H1 (cell line): ENCODE measurements at regions not wholly inside any gene's neighbourhood (a gene's known extent, or its start where the extent isn't known, plus 50 kb on each side); places are given as distances from the start of the nearest gene placed in this dataset.

Source experiments
- CTCF ChIA-PET: fragments of 300-600 bp; sonication (Branson Sonifier 250); formaldehyde crosslinking; loops from one replicate; lab custom pipeline; 2021; ENCODE audit not compliant: partially characterized antibody; lab: Charles Lee
- POLR2A ChIA-PET: fragments of 300-600 bp; sonication (Branson Sonifier 250); formaldehyde crosslinking; loops from one replicate; lab custom pipeline; 2021; ENCODE audit warnings: inconsistent platforms; ENCODE audit not compliant: partially characterized antibody; lab: Charles Lee
- DNase-seq, 2 experiments: peaks; one replicate each; pipeline versions ENCODE4 v3.0.0 to v3.0.0-alpha.2; 2010 to 2022; ENCODE audit warnings: low spot score in 2 of 2, low read depth in 1 of 2, mixed read lengths in 1 of 2
- FAIRE-seq: peaks from 2 replicates; lab custom pipeline; 2011; peaks lifted over from hg19 to GRCh38; lab: Jason Lieb, UNC
- H2AFZ ChIP-seq: 2 replicates; pipeline ENCODE4 v1.8.1; 2012; ENCODE audit warnings: low read length, inconsistent platforms
- H2AK5ac ChIP-seq: 2 replicates; pipeline ENCODE4 v1.6.1; 2013; ENCODE audit warnings: low read depth, low read length
- H2BK120ac ChIP-seq: replicated peaks from 2 replicates; pipeline ENCODE3; 2013; ENCODE audit warnings: low read depth, low read length, inconsistent platforms
- H2BK12ac ChIP-seq: 2 replicates; pipeline ENCODE4 v1.6.1; 2013; ENCODE audit warnings: low read depth, low read length
- H2BK15ac ChIP-seq: 2 replicates; pipeline ENCODE4 v1.6.1; 2013; ENCODE audit warnings: low read length
- H2BK20ac ChIP-seq: 2 replicates; pipeline ENCODE4 v1.6.1; 2013; ENCODE audit warnings: low read length
- H2BK5ac ChIP-seq: 2 replicates; pipeline ENCODE4 v1.6.1; 2013; ENCODE audit warnings: low read depth, low read length
- H3K14ac ChIP-seq: 2 replicates; pipeline ENCODE4 v1.6.1; 2013; ENCODE audit warnings: inconsistent platforms; ENCODE audit not compliant: insufficient read length
- H3K18ac ChIP-seq: 2 replicates; pipeline ENCODE4 v1.6.1; 2013; ENCODE audit warnings: low read length; ENCODE audit errors: extremely low read depth
- H3K23ac ChIP-seq: 2 replicates; pipeline ENCODE4 v1.6.1; 2013; ENCODE audit warnings: inconsistent platforms; ENCODE audit not compliant: insufficient read length
- H3K23me2 ChIP-seq: 2 replicates; pipeline ENCODE4 v1.6.1; 2013; ENCODE audit warnings: low read depth, low read length
- H3K27ac ChIP-seq: 2 replicates; pipeline ENCODE4 v1.6.1; 2011; ENCODE audit warnings: low read depth, low read length, inconsistent platforms
- H3K27me3 ChIP-seq, 4 experiments: replicated peaks in 1 of 4; 1 replicate in 1 of 4; 2 replicates in 3 of 4; pipeline versions ENCODE4 v1.6.1 to v1.8.1; 2011 to 2013; ENCODE audit warnings: low read length in 3 of 4, mild to moderate bottlenecking in 3 of 4, inconsistent platforms in 2 of 4, mixed read lengths in 2 of 4, moderate library complexity in 1 of 4; ENCODE audit not compliant: control insufficient read depth in 3 of 4, insufficient read depth in 3 of 4; ENCODE audit errors: extremely low read depth in 1 of 4
- H3K36me3 ChIP-seq, 4 experiments: 2 replicates each; pipeline versions ENCODE4 v1.6.1 to v1.8.1; 2011 to 2013; ENCODE audit warnings: mild to moderate bottlenecking in 4 of 4, low read length in 3 of 4, moderate library complexity in 2 of 4, control low read depth in 1 of 4, inconsistent platforms in 1 of 4; ENCODE audit not compliant: insufficient read depth in 4 of 4, control insufficient read depth in 2 of 4
- H3K4ac ChIP-seq: replicated peaks from 2 replicates; pipeline ENCODE3; 2013; ENCODE audit warnings: low read length, low read depth, mixed read lengths, inconsistent platforms; ENCODE audit not compliant: insufficient read length
- H3K4me1 ChIP-seq, 4 experiments: replicated peaks in 1 of 4; 1 replicate in 1 of 4; 2 replicates in 3 of 4; pipeline versions ENCODE4 v1.6.1 to v1.8.1; 2011 to 2013; ENCODE audit warnings: low read length in 3 of 4, inconsistent platforms in 2 of 4, mixed read lengths in 1 of 4; ENCODE audit not compliant: insufficient read depth in 4 of 4, control insufficient read depth in 3 of 4
- H3K4me2 ChIP-seq, 2 experiments: 2 replicates each; pipeline versions ENCODE4 v1.6.1 to v1.8.1; 2011 to 2013; ENCODE audit warnings: low read depth in 2 of 2, low read length in 2 of 2, control low read depth in 1 of 2, inconsistent platforms in 1 of 2, mild to moderate bottlenecking in 1 of 2; ENCODE audit not compliant: insufficient read depth in 1 of 2
- H3K4me3 ChIP-seq, 4 experiments: fragments of 200-600, 300-600 bp in 1 of 4; sonication (generic), shearing (Covaris generic), sonication (Bioruptor Twin) in 1 of 4; 2 replicates each; pipeline versions ENCODE4 v1.5.1 to v1.8.1; 2011 to 2016; ENCODE audit warnings: low read length in 4 of 4, low read depth in 3 of 4, control low read depth in 2 of 4, inconsistent platforms in 2 of 4, mild to moderate bottlenecking in 2 of 4, mixed read lengths in 1 of 4, moderate library complexity in 1 of 4; ENCODE audit not compliant: insufficient read depth in 2 of 4; ENCODE audit errors: extremely low read depth in 1 of 4
- H3K56ac ChIP-seq: replicated peaks from 2 replicates; pipeline ENCODE3; 2013; ENCODE audit warnings: low read depth, mild to moderate bottlenecking, mixed read lengths, low read length, inconsistent platforms; ENCODE audit not compliant: insufficient read length
- H3K79me1 ChIP-seq: 2 replicates; pipeline ENCODE4 v1.6.1; 2013; ENCODE audit warnings: low read depth, low read length, control low read depth
- H3K79me2 ChIP-seq, 2 experiments: 2 replicates each; pipeline versions ENCODE4 v1.6.1 to v1.8.1; 2012 to 2013; ENCODE audit warnings: low read length in 2 of 2, mild to moderate bottlenecking in 2 of 2, inconsistent platforms in 1 of 2; ENCODE audit not compliant: insufficient read depth in 2 of 2, control insufficient read depth in 1 of 2
- H3K9ac ChIP-seq, 4 experiments: replicated peaks in 1 of 4; 1 replicate in 1 of 4; 2 replicates in 3 of 4; pipeline versions ENCODE4 v1.6.1 to v1.8.1; 2011 to 2013; ENCODE audit warnings: low read depth in 3 of 4, low read length in 3 of 4, control low read depth in 2 of 4, mild to moderate bottlenecking in 2 of 4, moderate library complexity in 2 of 4, inconsistent platforms in 1 of 4; ENCODE audit errors: extremely low read depth in 1 of 4
- H3K9me3 ChIP-seq, 2 experiments: 2 replicates each; pipeline versions ENCODE4 v1.6.1 to v1.8.1; 2012 to 2013; ENCODE audit warnings: mild to moderate bottlenecking in 2 of 2, moderate library complexity in 2 of 2, control low read depth in 1 of 2, inconsistent platforms in 1 of 2, low read depth in 1 of 2, low read length in 1 of 2, mixed read lengths in 1 of 2; ENCODE audit not compliant: insufficient read depth in 2 of 2
- H4K20me1 ChIP-seq, 2 experiments: replicated peaks in 1 of 2; 2 replicates each; pipeline versions ENCODE3 to v1.8.1; 2011 to 2013; ENCODE audit warnings: inconsistent platforms in 2 of 2, low read length in 2 of 2, mild to moderate bottlenecking in 1 of 2; ENCODE audit not compliant: insufficient read depth in 2 of 2, control insufficient read depth in 1 of 2
- H4K5ac ChIP-seq: 2 replicates; pipeline ENCODE4 v1.6.1; 2013; ENCODE audit warnings: low read length, low read depth, mixed read lengths, inconsistent platforms; ENCODE audit not compliant: insufficient read length
- H4K8ac ChIP-seq: 2 replicates; pipeline ENCODE4 v1.8.0; 2013; ENCODE audit warnings: mild to moderate bottlenecking, moderate library complexity, low read length, inconsistent platforms; ENCODE audit not compliant: insufficient read depth; ENCODE audit errors: extremely low read depth
- H4K91ac ChIP-seq: replicated peaks from 2 replicates; pipeline ENCODE3; 2013; ENCODE audit warnings: low read length, mixed read lengths, inconsistent platforms; ENCODE audit not compliant: insufficient read length
- BCL11A ChIP-seq, 2 experiments: IDR thresholded peaks; one replicate each; pipeline ENCODE4 v1.6.1; 2011; ENCODE audit warnings: low read depth in 2 of 2, low read length in 2 of 2, mild to moderate bottlenecking in 2 of 2
- CHD1 ChIP-seq: IDR thresholded peaks from 2 replicates; pipeline ENCODE4 v1.6.1; 2012; ENCODE audit warnings: low read depth, low read length, improper control_type of control experiment
- CREB1 ChIP-seq: IDR thresholded peaks from 2 replicates; pipeline ENCODE4 v1.6.1; 2012; ENCODE audit warnings: inconsistent platforms
- EGR1 ChIP-seq: IDR thresholded peaks from 2 replicates; pipeline ENCODE4 v1.6.1; 2011; ENCODE audit warnings: low read depth, low read length, borderline replicate concordance
- GABPA ChIP-seq: IDR thresholded peaks from 2 replicates; pipeline ENCODE4 v1.6.1; 2011; ENCODE audit warnings: mild to moderate bottlenecking, low read length, moderate library complexity, borderline replicate concordance; ENCODE audit not compliant: insufficient read depth
- POU5F1 ChIP-seq: IDR thresholded peaks from 2 replicates; pipeline ENCODE4 v1.6.1; 2011; ENCODE audit warnings: low read depth, mild to moderate bottlenecking, low read length, moderate library complexity
- SAP30 ChIP-seq: fragments of 300-600 bp; sonication (generic); IDR thresholded peaks from 2 replicates; pipeline ENCODE4 v1.7.1; 2012; ENCODE audit warnings: low read length, moderate library complexity, mild to moderate bottlenecking, inconsistent platforms; ENCODE audit not compliant: insufficient read depth, insufficient replicate concordance
- SIN3A ChIP-seq, 2 experiments: IDR thresholded peaks in 1 of 2; conservative IDR thresholded peaks in 1 of 2; 2 replicates each; pipeline ENCODE4 v1.6.1; 2011 to 2012; ENCODE audit warnings: low read length in 2 of 2, improper control_type of control experiment in 1 of 2, low read depth in 1 of 2, mild to moderate bottlenecking in 1 of 2
- SRF ChIP-seq: IDR thresholded peaks from 2 replicates; pipeline ENCODE4 v1.6.1; 2011; ENCODE audit warnings: mild to moderate bottlenecking, low read depth, low read length, moderate library complexity
- TAF7 ChIP-seq: optimal IDR thresholded peaks from 2 replicates; pipeline ENCODE3; 2011; ENCODE audit warnings: low read depth, mild to moderate bottlenecking, inconsistent platforms, low read length, moderate library complexity, borderline replicate concordance
- TEAD4 ChIP-seq: IDR thresholded peaks from 2 replicates; pipeline ENCODE4 v1.6.1; 2012; ENCODE audit warnings: low read depth, low read length, inconsistent platforms, mixed read lengths
- WGBS, 2 experiments: shearing (Covaris generic) in 1 of 2; methylation state at CpG; one replicate each; pipeline versions ENCODE4 v1.1.6 to v1.1.7; 2013 to 2015; ENCODE audit warnings: low lambda C conversion rate in 2 of 2, mixed read lengths in 2 of 2, inconsistent platforms in 1 of 2, low coverage in 1 of 2, missing lambda C conversion rate in 1 of 2; ENCODE audit not compliant: insufficient replicate concordance in 2 of 2, insufficient coverage in 1 of 2, insufficient read length in 1 of 2; ENCODE audit errors: extremely low coverage in 1 of 2, missing lambda C conversion rate in 1 of 2; 5-methylcytosine and 5-hydroxymethylcytosine counted together
- TF ChIP-seq, protein P1 (sequence below): IDR thresholded peaks from 2 replicates; pipeline ENCODE4 v1.6.1; 2011; ENCODE audit warnings: low read length, improper control_type of control experiment

DNA sequence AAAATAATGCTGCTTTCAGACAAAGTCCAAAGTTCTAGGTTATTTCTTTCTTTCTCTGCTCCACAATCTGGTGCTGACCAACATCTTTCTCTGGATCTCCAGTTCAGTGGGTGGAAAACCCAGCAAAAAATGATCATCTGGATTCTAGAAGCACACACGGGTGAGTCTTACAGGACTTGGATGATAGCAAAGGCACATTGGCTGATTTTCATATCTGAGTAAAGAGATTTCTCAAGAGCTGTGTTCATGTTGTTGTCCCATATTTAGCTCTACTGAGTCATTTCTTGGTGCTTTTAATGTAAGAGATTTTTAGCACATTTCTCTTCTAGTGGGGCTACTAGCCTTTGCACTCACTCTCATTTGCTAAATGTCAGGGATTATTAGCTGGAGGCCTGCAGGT lies 336.7 kb downstream of the GALC start:
- Histone ChIP-seq H3K4me2 (no peak overlapping the region), H2BK20ac (no peak overlapping the region), H3K23ac (no peak overlapping the region), H3K4ac (no peak overlapping the region), H2BK15ac (no peak overlapping the region), H3K14ac (no peak overlapping the region), H3K9ac (no peak overlapping the region), H3K27ac (no peak overlapping the region), H4K5ac (no peak overlapping the region), H3K23me2 (no peaks in the 10 kb centered on the region), H3K79me1 (no peaks in the 10 kb centered on the region), H3K79me2 (no peaks in the 10 kb centered on the region), H3K4me3 (no peak overlapping the region), H4K91ac (no peak overlapping the region), H3K18ac (no peak overlapping the region), H2BK5ac (no peak overlapping the region), H4K8ac (no peak overlapping the region), H3K9me3 (no peaks in the 10 kb centered on the region), H2BK12ac (no peak overlapping the region), H3K36me3 (no peaks in the 10 kb centered on the region)
- CTCF ChIA-PET = no interaction called here
- no peak for FAIRE-seq
- POLR2A ChIA-PET = no interaction called here
- TF ChIP-seq SIN3A (conservative IDR thresholded peaks at IDR 0.05 in 1 of 2, IDR thresholded peaks at IDR 0.05 in 1 of 2; ENCODE audit: low read depth in 1 of 2, low read length in 2 of 2) (no peak), EGR1 (no peak), SRF (no peak), GABPA (no peak), TEAD4 (no peak), CHD1 (no peak), SAP30 (no peak), TAF7 (no peak), CREB1 (no peak), BCL11A (IDR thresholded peaks at IDR 0.05; ENCODE audit: low read depth in 2 of 2, low read length in 2 of 2) (no peak), POU5F1 (no peak)
- TF ChIP-seq, protein P1, sequence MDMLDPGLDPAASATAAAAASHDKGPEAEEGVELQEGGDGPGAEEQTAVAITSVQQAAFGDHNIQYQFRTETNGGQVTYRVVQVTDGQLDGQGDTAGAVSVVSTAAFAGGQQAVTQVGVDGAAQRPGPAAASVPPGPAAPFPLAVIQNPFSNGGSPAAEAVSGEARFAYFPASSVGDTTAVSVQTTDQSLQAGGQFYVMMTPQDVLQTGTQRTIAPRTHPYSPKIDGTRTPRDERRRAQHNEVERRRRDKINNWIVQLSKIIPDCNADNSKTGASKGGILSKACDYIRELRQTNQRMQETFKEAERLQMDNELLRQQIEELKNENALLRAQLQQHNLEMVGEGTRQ = no peak
- TF ChIP-seq, all 59 proteins: peak for 0
- H2AK5ac ChIP-seq = no peak overlapping the region
- no peak overlapping the region for H2BK120ac ChIP-seq
- no peak overlapping the region for H2AFZ ChIP-seq
- H4K20me1 ChIP-seq = no peaks in the 10 kb centered on the region
- no peak overlapping the region for H3K56ac ChIP-seq
- no peaks in the 10 kb centered on the region for H3K27me3 ChIP-seq
- H3K4me1 ChIP-seq = no peaks in the 10 kb centered on the region; a peak in 1 of 7 replicates
- 93% methylated on average over 1 of the region's 1 CpG; no CpG with 5 or more reads in 1 of the 2 experiments for WGBS, 2 experiments
- no peak for DNase-seq
